ENCODE measurements at regions not wholly inside any gene's neighbourhood (a gene's known extent, or its start where the extent isn't known, plus 50 kb on each side); places are given as distances from the start of the nearest gene placed in this dataset.

GRCh38 chr17:63041251-63041650 lies 75.2 kb downstream of the TANC2 start:
- no peak overlapping the region for H2BK20ac ChIP-seq (ENCODE audit: low read depth, low read length, poor library complexity, severe bottlenecking)
- H3K23me2 ChIP-seq (ENCODE audit: insufficient read length, low read depth, low read length, poor library complexity, severe bottlenecking): no peaks in the 10 kb centered on the region
- H2BK12ac ChIP-seq (ENCODE audit: insufficient read length, low read depth, low read length): no peak overlapping the region
- H3K9ac ChIP-seq (ENCODE audit: extremely low read depth, insufficient read length, low read length): no peak overlapping the region
- Mint-ChIP-seq H3K36me3 (ENCODE audit: insufficient read depth in 1 of 3, low read depth in 3 of 3) (no peaks in the 10 kb centered on the region), H3K27ac (no peak overlapping the region), H3K4me1 (peaks cover 22 to 35% of the 10 kb centered on the region in 2 experiments), H3K4me3 (no peak overlapping the region), H3K27me3 (ENCODE audit: low read depth) (no peaks in the 10 kb centered on the region), H3K9me3 (no peaks in the 10 kb centered on the region)
- H3K56ac ChIP-seq (ENCODE audit: insufficient read length, low read depth, low read length): no peak overlapping the region
- no peak overlapping the region for H3K4me2 ChIP-seq (ENCODE audit: insufficient read depth, insufficient read length, low read length)
- no peaks in the 10 kb centered on the region for H3K27me3 ChIP-seq (ENCODE audit: insufficient read depth, low read length)
- no peak overlapping the region for H3K27ac ChIP-seq (ENCODE audit: insufficient read length, low read depth, low read length)
- no peak overlapping the region for H2BK120ac ChIP-seq (ENCODE audit: low read depth, low read length, poor library complexity, severe bottlenecking)
- H3K4me1 ChIP-seq (ENCODE audit: insufficient read depth, low read length): peaks cover 3% of the 10 kb centered on the region; the same call in 1 of the 2 replicates
- no peak overlapping the region for H3K14ac ChIP-seq (ENCODE audit: insufficient read depth, low read length)
- no peak overlapping the region for H2BK5ac ChIP-seq (ENCODE audit: insufficient read length, low read length)
- TF ChIP-seq CTCF (conservative IDR thresholded peaks at IDR 0.05): no peak
- no CpG with 5 or more reads among the region's 4 CpGs for WGBS (ENCODE audit: extremely low coverage, insufficient read length, low lambda C conversion rate)
- no peak overlapping the region for H4K5ac ChIP-seq (ENCODE audit: insufficient read length, low read depth, low read length)
- no peak overlapping the region for H3K18ac ChIP-seq (ENCODE audit: insufficient read length, low read depth, low read length)
- H3K79me1 ChIP-seq (ENCODE audit: insufficient read depth, low read depth, low read length, poor library complexity, severe bottlenecking): no peaks in the 10 kb centered on the region
- no peaks in the 10 kb centered on the region for H4K20me1 ChIP-seq (ENCODE audit: control insufficient read depth, insufficient read depth, insufficient read length)
- H3K4ac ChIP-seq (ENCODE audit: low read depth, low read length): no peak overlapping the region
- no peak overlapping the region for H3K23ac ChIP-seq (ENCODE audit: insufficient read length, low read depth, low read length)
- no peak overlapping the region for H4K91ac ChIP-seq (ENCODE audit: insufficient read length, low read depth, low read length)
- no peak overlapping the region for H2BK15ac ChIP-seq (ENCODE audit: low read depth, low read length)
- DNase-seq: no peak
- H3T11ph ChIP-seq (ENCODE audit: low read length): no peak overlapping the region
- no peak overlapping the region for H2AFZ ChIP-seq (ENCODE audit: low read length)
- no peak overlapping the region for H2AK5ac ChIP-seq (ENCODE audit: insufficient read length, low read length)
- H4K8ac ChIP-seq (replicated peaks; ENCODE audit: insufficient read length, low read depth, low read length): no peak overlapping the region
- no peaks in the 10 kb centered on the region for H3K9me3 ChIP-seq (ENCODE audit: control insufficient read depth, low read depth, low read length)
- H3K79me2 ChIP-seq (ENCODE audit: insufficient read depth, low read length): no peaks in the 10 kb centered on the region
